Left renal cortex interstitium (tissue), 4 donors: ENCODE measurements at regions not wholly inside any gene's neighbourhood (a gene's known extent, or its start where the extent isn't known, plus 50 kb on each side); places are given as distances from the start of the nearest gene placed in this dataset.

Source experiments
- DNase-seq, 4 donors: peaks; one replicate each; pipeline ENCODE4 v3.0.0-alpha.2; 2013; ENCODE audit warnings: low read depth in 4 of 4, low spot score in 2 of 4, missing footprints in 1 of 4

- DNase-seq = no peak
Measured at GRCh38 chr2:153109793-153110192, 368.8 kb downstream of the RPRM start.

- no peak for DNase-seq
Measured at GRCh38 chr2:153106802-153107477, 371.6 kb downstream of the RPRM start.

GRCh38 chr2:153105829-153106578 lies 372.6 kb downstream of the RPRM start:
- DNase-seq = no peak

GRCh38 chr2:153101187-153101586 lies 377.4 kb downstream of the RPRM start:
- peak in 1 of 4 donors; percentile 31 for DNase-seq

GRCh38 chr2:153100151-153100550 lies 378.4 kb downstream of the RPRM start:
- no peak for DNase-seq

GRCh38 chr2:153098073-153098472 lies 379.7 kb downstream of the ARL6IP6 start:
- DNase-seq = no peak

- no peak for DNase-seq
Measured at GRCh38 chr2:153096272-153096671, 377.9 kb downstream of the ARL6IP6 start.

GRCh38 chr2:153091344-153091743 lies 372.9 kb downstream of the ARL6IP6 start:
- no peak for DNase-seq

- no peak for DNase-seq
Measured at GRCh38 chr2:153079315-153079714, 360.9 kb downstream of the ARL6IP6 start.

- DNase-seq = no peak
Measured at GRCh38 chr2:153077311-153077710, 358.9 kb downstream of the ARL6IP6 start.

GRCh38 chr2:153074207-153074606 lies 355.8 kb downstream of the ARL6IP6 start:
- no peak for DNase-seq

GRCh38 chr2:153072813-153073212 lies 354.4 kb downstream of the ARL6IP6 start:
- no peak for DNase-seq

- DNase-seq = no peak
Measured at GRCh38 chr2:153072077-153072476, 353.7 kb downstream of the ARL6IP6 start.

- DNase-seq = no peak
Measured at GRCh38 chr2:153071090-153071489, 352.7 kb downstream of the ARL6IP6 start.

GRCh38 chr2:153068915-153069314 lies 350.5 kb downstream of the ARL6IP6 start:
- DNase-seq = no peak

- DNase-seq = no peak
Measured at GRCh38 chr2:153068052-153068451, 349.6 kb downstream of the ARL6IP6 start.

GRCh38 chr2:153059338-153060052 lies 341.1 kb downstream of the ARL6IP6 start:
- peak in 1 of 4 donors; percentile 1 for DNase-seq

GRCh38 chr2:153057743-153058142 lies 339.3 kb downstream of the ARL6IP6 start:
- no peak for DNase-seq

GRCh38 chr2:153055182-153055581 lies 336.8 kb downstream of the ARL6IP6 start:
- DNase-seq = no peak

- no peak for DNase-seq
Measured at GRCh38 chr2:153052807-153053559, 334.6 kb downstream of the ARL6IP6 start.

- DNase-seq = no peak
Measured at GRCh38 chr2:153047220-153047619, 328.8 kb downstream of the ARL6IP6 start.
